ENCODE measurements at regions not wholly inside any gene's neighbourhood (a gene's known extent, or its start where the extent isn't known, plus 50 kb on each side); places are given as distances from the start of the nearest gene placed in this dataset.

DNA sequence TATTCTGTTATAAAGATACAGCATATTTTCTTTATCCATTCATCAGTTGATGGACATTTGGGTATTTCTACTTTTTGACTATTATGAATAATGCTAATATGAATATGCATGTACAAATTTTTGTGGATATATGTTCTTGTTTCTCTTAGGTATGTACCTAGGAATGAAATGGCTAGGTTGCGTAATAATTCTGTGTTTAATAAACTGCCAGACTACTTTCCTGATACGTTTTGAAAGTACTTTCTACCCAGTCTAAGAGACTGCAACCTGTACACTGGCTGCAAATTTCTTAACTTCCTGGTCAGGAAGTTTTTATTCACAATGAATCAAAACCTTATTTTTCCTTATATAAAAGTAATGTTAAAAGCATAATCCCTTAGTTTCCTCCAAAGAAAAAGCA lies 93.9 kb upstream of the STARD4 start:
- Histone ChIP-seq H3K27ac (ENCODE audit: low read depth in 2 of 2, low read length in 1 of 2) (no peak overlapping the region), H3K27me3 (ENCODE audit: control insufficient read depth in 1 of 2, insufficient read depth in 2 of 2, low read length in 2 of 2) (no peaks in the 10 kb centered on the region), H3K36me3 (ENCODE audit: control insufficient read depth in 2 of 2, insufficient read depth in 2 of 2, low read length in 1 of 2) (no peaks in the 10 kb centered on the region), H3K9me3 (ENCODE audit: control insufficient read depth in 2 of 2, insufficient read depth in 1 of 2, low read depth in 1 of 2, low read length in 1 of 2) (no peaks in the 10 kb centered on the region), H3K4me1 (ENCODE audit: control insufficient read depth in 2 of 2, insufficient read depth in 2 of 2, low read length in 1 of 2) (no peaks in the 10 kb centered on the region), H3K4me3 (ENCODE audit: low read depth in 1 of 2, low read length in 2 of 2) (no peak overlapping the region)
- WGBS, 2 donors = 65 to 66% methylated on average over 2 of the region's 2 CpGs

- Histone ChIP-seq H3K4me1 (ENCODE audit: control insufficient read depth in 2 of 2, insufficient read depth in 2 of 2, low read length in 1 of 2) (no peaks in the 10 kb centered on the region), H3K4me3 (ENCODE audit: low read depth in 1 of 2, low read length in 2 of 2) (no peak overlapping the region), H3K36me3 (ENCODE audit: control insufficient read depth in 2 of 2, insufficient read depth in 2 of 2, low read length in 1 of 2) (no peaks in the 10 kb centered on the region), H3K27ac (ENCODE audit: low read depth in 2 of 2, low read length in 1 of 2) (no peak overlapping the region), H3K27me3 (ENCODE audit: control insufficient read depth in 1 of 2, insufficient read depth in 2 of 2, low read length in 2 of 2) (no peaks in the 10 kb centered on the region), H3K9me3 (ENCODE audit: control insufficient read depth in 2 of 2, insufficient read depth in 1 of 2, low read depth in 1 of 2, low read length in 1 of 2) (no peaks in the 10 kb centered on the region)
- WGBS, 2 donors = 84 to 92% methylated on average over 2 of the region's 2 CpGs
Measured at GRCh38 chr5:111603446-111603827, 91.1 kb upstream of the STARD4 start.

DNA sequence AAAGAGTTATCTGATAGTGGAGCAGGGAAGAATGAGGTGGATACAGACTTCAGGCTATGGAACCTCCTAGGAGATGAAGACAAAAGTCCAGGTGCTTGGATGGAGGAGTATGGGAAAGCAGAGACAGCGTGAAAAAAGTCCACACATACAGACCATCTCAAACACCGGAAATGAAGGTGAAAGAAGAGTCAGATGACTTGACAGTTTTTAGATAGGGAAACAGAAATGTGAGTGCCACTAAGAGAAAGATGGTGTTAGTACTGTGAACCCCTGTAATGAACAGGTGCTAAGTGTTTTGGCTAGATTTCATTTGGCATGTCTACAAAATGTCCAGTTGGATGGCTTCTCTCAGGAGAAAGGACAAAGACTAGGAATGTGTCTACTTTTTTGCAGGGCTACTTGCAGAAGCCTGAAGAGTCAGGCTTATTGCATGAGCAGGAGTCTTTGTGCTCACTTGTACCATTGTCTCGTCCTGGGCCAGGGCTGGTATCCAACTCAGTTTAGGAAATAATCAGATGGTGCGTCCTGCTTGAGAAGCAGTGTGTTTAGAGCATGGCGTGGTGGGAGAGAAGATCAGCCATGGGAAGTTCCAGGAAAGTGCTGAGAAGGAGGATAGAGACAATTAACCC lies 90.6 kb upstream of the STARD4 start:
- H3K27me3 ChIP-seq (ENCODE audit: control insufficient read depth in 1 of 2, insufficient read depth in 2 of 2, low read length in 2 of 2) = no peaks in the 10 kb centered on the region
- no peaks in the 10 kb centered on the region for H3K36me3 ChIP-seq (ENCODE audit: control insufficient read depth in 2 of 2, insufficient read depth in 2 of 2, low read length in 1 of 2)
- H3K4me1 ChIP-seq (ENCODE audit: control insufficient read depth in 2 of 2, insufficient read depth in 2 of 2, low read length in 1 of 2) = no peaks in the 10 kb centered on the region
- H3K4me3 ChIP-seq (ENCODE audit: low read depth in 1 of 2, low read length in 2 of 2) = no peak overlapping the region
- 89 to 93% methylated on average over 5 of the region's 5 CpGs for WGBS, 2 donors
- no peaks in the 10 kb centered on the region for H3K9me3 ChIP-seq (ENCODE audit: control insufficient read depth in 2 of 2, insufficient read depth in 1 of 2, low read depth in 1 of 2, low read length in 1 of 2)
- H3K27ac ChIP-seq (ENCODE audit: low read depth in 2 of 2, low read length in 1 of 2) = no peak overlapping the region

DNA sequence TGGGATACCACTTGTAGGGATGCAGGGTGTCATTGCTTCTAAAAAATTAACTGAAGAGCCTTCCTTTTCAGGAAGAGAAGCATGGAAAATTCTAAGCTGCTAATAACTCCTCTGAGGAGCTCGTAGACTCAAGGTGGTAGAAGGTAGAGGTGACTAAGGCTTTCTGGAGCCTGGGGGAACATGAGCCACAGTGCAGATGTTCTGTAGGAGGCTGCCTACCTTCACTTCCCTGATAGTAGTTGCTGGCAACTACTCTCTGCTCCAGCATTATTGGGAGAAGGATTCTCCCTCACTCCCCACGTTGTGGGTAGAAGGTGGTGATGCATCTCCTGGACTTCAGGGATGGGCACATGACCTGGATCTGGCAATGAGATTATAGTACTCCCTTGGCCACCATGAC lies 86.7 kb upstream of the STARD4 start:
- Histone ChIP-seq H3K4me3 (ENCODE audit: low read depth in 1 of 2, low read length in 2 of 2) (no peak overlapping the region), H3K27ac (ENCODE audit: low read depth in 2 of 2, low read length in 1 of 2) (no peak overlapping the region), H3K27me3 (ENCODE audit: control insufficient read depth in 1 of 2, insufficient read depth in 2 of 2, low read length in 2 of 2) (no peaks in the 10 kb centered on the region), H3K9me3 (ENCODE audit: control insufficient read depth in 2 of 2, insufficient read depth in 1 of 2, low read depth in 1 of 2, low read length in 1 of 2) (peaks cover 0 to 9% of the 10 kb centered on the region in 2 donors), H3K36me3 (ENCODE audit: control insufficient read depth in 2 of 2, insufficient read depth in 2 of 2, low read length in 1 of 2) (no peaks in the 10 kb centered on the region), H3K4me1 (ENCODE audit: control insufficient read depth in 2 of 2, insufficient read depth in 2 of 2, low read length in 1 of 2) (no peaks in the 10 kb centered on the region)
- WGBS, 2 donors = 68 to 76% methylated on average over 2 of the region's 2 CpGs

DNA sequence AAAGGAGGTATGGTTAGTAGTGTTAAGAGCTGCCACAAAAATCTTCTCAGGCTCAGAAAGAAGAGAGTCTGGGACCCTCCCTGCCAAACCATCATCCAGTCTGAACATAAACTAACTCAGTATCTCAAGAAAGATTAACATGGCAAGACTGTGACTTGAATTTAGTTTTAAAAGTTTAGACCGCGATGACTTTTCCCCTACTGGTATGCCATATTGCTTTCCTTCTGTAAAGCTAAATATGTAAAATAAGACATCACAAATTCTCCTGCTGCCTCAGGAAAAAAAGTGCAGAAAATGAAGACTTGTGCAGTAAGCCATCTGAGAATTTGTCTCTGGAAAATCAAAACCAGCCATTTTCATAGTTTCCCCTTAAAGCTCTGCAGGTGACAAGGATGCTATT lies 85.2 kb upstream of the STARD4 start:
- no peaks in the 10 kb centered on the region for H3K36me3 ChIP-seq (ENCODE audit: control insufficient read depth in 2 of 2, insufficient read depth in 2 of 2, low read length in 1 of 2)
- no peak overlapping the region for H3K27ac ChIP-seq (ENCODE audit: low read depth in 2 of 2, low read length in 1 of 2)
- H3K4me1 ChIP-seq (ENCODE audit: control insufficient read depth in 2 of 2, insufficient read depth in 2 of 2, low read length in 1 of 2) = no peaks in the 10 kb centered on the region
- no peaks in the 10 kb centered on the region for H3K27me3 ChIP-seq (ENCODE audit: control insufficient read depth in 1 of 2, insufficient read depth in 2 of 2, low read length in 2 of 2)
- WGBS, 2 donors = 97 to 100% methylated on average over 2 of the region's 2 CpGs
- H3K4me3 ChIP-seq (ENCODE audit: low read depth in 1 of 2, low read length in 2 of 2) = no peak overlapping the region
- H3K9me3 ChIP-seq (ENCODE audit: control insufficient read depth in 2 of 2, insufficient read depth in 1 of 2, low read depth in 1 of 2, low read length in 1 of 2) = peaks cover 0 to 9% of the 10 kb centered on the region in 2 donors

DNA sequence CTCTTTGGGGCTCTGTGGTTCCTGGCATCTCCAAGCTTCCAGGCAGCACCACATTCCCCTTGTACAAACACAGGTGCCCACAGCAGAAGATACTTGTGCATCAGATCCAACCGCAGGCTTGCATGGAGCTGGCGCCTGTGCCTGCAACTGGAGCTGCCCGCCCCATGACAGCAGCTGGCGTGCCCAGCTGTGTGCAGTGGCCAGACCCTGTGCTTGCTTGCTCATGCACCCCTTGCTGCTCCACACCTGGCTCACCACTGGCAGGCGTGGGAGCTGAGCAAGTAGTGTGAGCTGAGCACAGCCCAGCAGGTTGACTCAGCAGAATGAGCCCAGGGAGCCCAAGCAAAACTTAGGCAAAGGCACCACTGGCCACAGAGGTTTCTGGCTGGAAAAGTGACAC lies 84.4 kb upstream of the STARD4 start:
- H3K27ac ChIP-seq (ENCODE audit: low read depth in 2 of 2, low read length in 1 of 2) = no peak overlapping the region
- WGBS, 2 donors = 92 to 95% methylated on average over 5 of the region's 5 CpGs

DNA sequence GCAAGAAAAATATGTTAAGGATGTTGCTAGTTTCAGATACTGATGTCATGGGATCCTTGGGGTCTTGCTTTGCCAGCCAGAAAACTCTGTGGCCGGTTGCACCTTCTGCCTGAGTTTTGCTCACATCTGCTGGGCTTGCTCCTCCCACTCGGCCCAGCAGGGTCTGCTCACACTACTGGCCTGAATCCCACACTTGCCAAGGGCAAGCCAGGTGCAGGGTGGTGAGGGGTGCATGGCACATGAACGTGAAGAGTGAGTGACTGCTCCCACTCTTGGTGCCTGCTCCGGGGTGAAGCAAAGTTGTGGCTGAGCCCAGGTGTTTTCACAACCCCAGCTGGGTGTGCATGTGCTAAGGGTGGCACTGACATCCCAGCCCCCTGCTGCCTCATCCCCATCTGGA lies 83.1 kb upstream of the STARD4 start:
- Histone ChIP-seq H3K36me3 (ENCODE audit: control insufficient read depth in 2 of 2, insufficient read depth in 2 of 2, low read length in 1 of 2) (no peaks in the 10 kb centered on the region), H3K4me3 (ENCODE audit: low read depth in 1 of 2, low read length in 2 of 2) (no peak overlapping the region), H3K27ac (ENCODE audit: low read depth in 2 of 2, low read length in 1 of 2) (no peak overlapping the region), H3K4me1 (ENCODE audit: control insufficient read depth in 2 of 2, insufficient read depth in 2 of 2, low read length in 1 of 2) (no peaks in the 10 kb centered on the region), H3K27me3 (ENCODE audit: control insufficient read depth in 1 of 2, insufficient read depth in 2 of 2, low read length in 2 of 2) (no peaks in the 10 kb centered on the region), H3K9me3 (ENCODE audit: control insufficient read depth in 2 of 2, insufficient read depth in 1 of 2, low read depth in 1 of 2, low read length in 1 of 2) (peaks cover 0 to 9% of the 10 kb centered on the region in 2 donors)
- WGBS, 2 donors = 63 to 64% methylated on average over 4 of the region's 4 CpGs

More for the DNA sequence above, 84.4 kb upstream of the STARD4 start:
- Histone ChIP-seq H3K36me3 (ENCODE audit: control insufficient read depth in 2 of 2, insufficient read depth in 2 of 2, low read length in 1 of 2) (no peaks in the 10 kb centered on the region), H3K4me1 (ENCODE audit: control insufficient read depth in 2 of 2, insufficient read depth in 2 of 2, low read length in 1 of 2) (no peaks in the 10 kb centered on the region), H3K27me3 (ENCODE audit: control insufficient read depth in 1 of 2, insufficient read depth in 2 of 2, low read length in 2 of 2) (no peaks in the 10 kb centered on the region), H3K9me3 (ENCODE audit: control insufficient read depth in 2 of 2, insufficient read depth in 1 of 2, low read depth in 1 of 2, low read length in 1 of 2) (peaks cover 0 to 9% of the 10 kb centered on the region in 2 donors), H3K4me3 (ENCODE audit: low read depth in 1 of 2, low read length in 2 of 2) (no peak overlapping the region)

GRCh38 chr5:111589316-111589715 lies 77.0 kb upstream of the STARD4 start:
- no peak overlapping the region for H3K27ac ChIP-seq (ENCODE audit: low read depth in 2 of 2, low read length in 1 of 2)
- no peaks in the 10 kb centered on the region for H3K9me3 ChIP-seq (ENCODE audit: control insufficient read depth in 2 of 2, insufficient read depth in 1 of 2, low read depth in 1 of 2, low read length in 1 of 2)
- 84 to 91% methylated on average over 1 of the region's 1 CpG for WGBS, 2 donors
- H3K4me1 ChIP-seq (ENCODE audit: control insufficient read depth in 2 of 2, insufficient read depth in 2 of 2, low read length in 1 of 2) = no peaks in the 10 kb centered on the region
- H3K27me3 ChIP-seq (ENCODE audit: control insufficient read depth in 1 of 2, insufficient read depth in 2 of 2, low read length in 2 of 2) = no peaks in the 10 kb centered on the region
- no peak overlapping the region for H3K4me3 ChIP-seq (ENCODE audit: low read depth in 1 of 2, low read length in 2 of 2)
- no peaks in the 10 kb centered on the region for H3K36me3 ChIP-seq (ENCODE audit: control insufficient read depth in 2 of 2, insufficient read depth in 2 of 2, low read length in 1 of 2)

DNA sequence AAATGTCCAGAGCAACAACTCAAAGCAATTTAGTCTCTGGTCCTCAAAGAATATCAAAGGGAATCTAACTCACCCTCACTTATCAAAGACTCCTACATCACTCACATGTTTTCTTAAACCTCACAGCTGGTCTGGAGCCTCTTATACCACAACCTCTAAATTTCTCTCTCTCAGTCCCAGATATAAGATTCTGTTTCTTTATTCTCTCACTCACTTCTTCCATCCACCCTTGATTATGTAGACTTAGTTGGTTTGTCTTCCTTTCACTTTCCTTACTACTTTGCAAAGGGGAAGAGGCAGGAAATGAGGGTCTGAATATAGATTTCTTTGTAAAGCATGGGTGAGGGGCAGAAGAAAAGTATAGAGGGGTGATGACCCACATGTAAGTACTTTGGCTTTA lies 75.4 kb upstream of the STARD4 start:
- Histone ChIP-seq H3K27me3 (ENCODE audit: control insufficient read depth in 1 of 2, insufficient read depth in 2 of 2, low read length in 2 of 2) (no peaks in the 10 kb centered on the region), H3K27ac (ENCODE audit: low read depth in 2 of 2, low read length in 1 of 2) (no peak overlapping the region), H3K9me3 (ENCODE audit: control insufficient read depth in 2 of 2, insufficient read depth in 1 of 2, low read depth in 1 of 2, low read length in 1 of 2) (no peaks in the 10 kb centered on the region), H3K4me3 (ENCODE audit: low read depth in 1 of 2, low read length in 2 of 2) (no peak overlapping the region), H3K36me3 (ENCODE audit: control insufficient read depth in 2 of 2, insufficient read depth in 2 of 2, low read length in 1 of 2) (no peaks in the 10 kb centered on the region), H3K4me1 (ENCODE audit: control insufficient read depth in 2 of 2, insufficient read depth in 2 of 2, low read length in 1 of 2) (no peaks in the 10 kb centered on the region)

GRCh38 chr5:111585946-111586345 lies 73.6 kb upstream of the STARD4 start:
- Histone ChIP-seq H3K27ac (ENCODE audit: low read depth in 2 of 2, low read length in 1 of 2) (no peak overlapping the region), H3K4me1 (ENCODE audit: control insufficient read depth in 2 of 2, insufficient read depth in 2 of 2, low read length in 1 of 2) (no peaks in the 10 kb centered on the region), H3K4me3 (ENCODE audit: low read depth in 1 of 2, low read length in 2 of 2) (no peak overlapping the region), H3K27me3 (ENCODE audit: control insufficient read depth in 1 of 2, insufficient read depth in 2 of 2, low read length in 2 of 2) (no peaks in the 10 kb centered on the region), H3K9me3 (ENCODE audit: control insufficient read depth in 2 of 2, insufficient read depth in 1 of 2, low read depth in 1 of 2, low read length in 1 of 2) (no peaks in the 10 kb centered on the region), H3K36me3 (ENCODE audit: control insufficient read depth in 2 of 2, insufficient read depth in 2 of 2, low read length in 1 of 2) (no peaks in the 10 kb centered on the region)
- WGBS, 2 donors = 79 to 81% methylated on average over 4 of the region's 4 CpGs

Data from esophagus (tissue), 2 donors.